H1 (cell line): ENCODE measurements at regions not wholly inside any gene's neighbourhood (a gene's known extent, or its start where the extent isn't known, plus 50 kb on each side); places are given as distances from the start of the nearest gene placed in this dataset.

ENCODE experiments used
- CTCF ChIA-PET: fragments of 300-600 bp; sonication (Branson Sonifier 250); formaldehyde crosslinking; loops from one replicate; lab custom pipeline; 2021; ENCODE audit not compliant: partially characterized antibody; lab: Charles Lee
- POLR2A ChIA-PET: fragments of 300-600 bp; sonication (Branson Sonifier 250); formaldehyde crosslinking; loops from one replicate; lab custom pipeline; 2021; ENCODE audit warnings: inconsistent platforms; ENCODE audit not compliant: partially characterized antibody; lab: Charles Lee
- DNase-seq, 2 experiments: peaks; one replicate each; pipeline versions ENCODE4 v3.0.0 to v3.0.0-alpha.2; 2010 to 2022; ENCODE audit warnings: low spot score in 2 of 2, low read depth in 1 of 2, mixed read lengths in 1 of 2
- FAIRE-seq: peaks from 2 replicates; lab custom pipeline; 2011; peaks lifted over from hg19 to GRCh38; lab: Jason Lieb, UNC
- H2AFZ ChIP-seq: 2 replicates; pipeline ENCODE4 v1.8.1; 2012; ENCODE audit warnings: low read length, inconsistent platforms
- H2AK5ac ChIP-seq: 2 replicates; pipeline ENCODE4 v1.6.1; 2013; ENCODE audit warnings: low read depth, low read length
- H2BK120ac ChIP-seq: replicated peaks from 2 replicates; pipeline ENCODE3; 2013; ENCODE audit warnings: low read depth, low read length, inconsistent platforms
- H2BK12ac ChIP-seq: 2 replicates; pipeline ENCODE4 v1.6.1; 2013; ENCODE audit warnings: low read depth, low read length
- H2BK15ac ChIP-seq: 2 replicates; pipeline ENCODE4 v1.6.1; 2013; ENCODE audit warnings: low read length
- H2BK20ac ChIP-seq: 2 replicates; pipeline ENCODE4 v1.6.1; 2013; ENCODE audit warnings: low read length
- H2BK5ac ChIP-seq: 2 replicates; pipeline ENCODE4 v1.6.1; 2013; ENCODE audit warnings: low read depth, low read length
- H3K14ac ChIP-seq: 2 replicates; pipeline ENCODE4 v1.6.1; 2013; ENCODE audit warnings: inconsistent platforms; ENCODE audit not compliant: insufficient read length
- H3K18ac ChIP-seq: 2 replicates; pipeline ENCODE4 v1.6.1; 2013; ENCODE audit warnings: low read length; ENCODE audit errors: extremely low read depth
- H3K23ac ChIP-seq: 2 replicates; pipeline ENCODE4 v1.6.1; 2013; ENCODE audit warnings: inconsistent platforms; ENCODE audit not compliant: insufficient read length
- H3K23me2 ChIP-seq: 2 replicates; pipeline ENCODE4 v1.6.1; 2013; ENCODE audit warnings: low read depth, low read length
- H3K27ac ChIP-seq: 2 replicates; pipeline ENCODE4 v1.6.1; 2011; ENCODE audit warnings: low read depth, low read length, inconsistent platforms
- H3K27me3 ChIP-seq, 4 experiments: replicated peaks in 1 of 4; 1 replicate in 1 of 4; 2 replicates in 3 of 4; pipeline versions ENCODE4 v1.6.1 to v1.8.1; 2011 to 2013; ENCODE audit warnings: low read length in 3 of 4, mild to moderate bottlenecking in 3 of 4, inconsistent platforms in 2 of 4, mixed read lengths in 2 of 4, moderate library complexity in 1 of 4; ENCODE audit not compliant: control insufficient read depth in 3 of 4, insufficient read depth in 3 of 4; ENCODE audit errors: extremely low read depth in 1 of 4
- H3K36me3 ChIP-seq, 4 experiments: 2 replicates each; pipeline versions ENCODE4 v1.6.1 to v1.8.1; 2011 to 2013; ENCODE audit warnings: mild to moderate bottlenecking in 4 of 4, low read length in 3 of 4, moderate library complexity in 2 of 4, control low read depth in 1 of 4, inconsistent platforms in 1 of 4; ENCODE audit not compliant: insufficient read depth in 4 of 4, control insufficient read depth in 2 of 4
- H3K4ac ChIP-seq: replicated peaks from 2 replicates; pipeline ENCODE3; 2013; ENCODE audit warnings: low read length, low read depth, mixed read lengths, inconsistent platforms; ENCODE audit not compliant: insufficient read length
- H3K4me1 ChIP-seq, 4 experiments: replicated peaks in 1 of 4; 1 replicate in 1 of 4; 2 replicates in 3 of 4; pipeline versions ENCODE4 v1.6.1 to v1.8.1; 2011 to 2013; ENCODE audit warnings: low read length in 3 of 4, inconsistent platforms in 2 of 4, mixed read lengths in 1 of 4; ENCODE audit not compliant: insufficient read depth in 4 of 4, control insufficient read depth in 3 of 4
- H3K4me2 ChIP-seq, 2 experiments: 2 replicates each; pipeline versions ENCODE4 v1.6.1 to v1.8.1; 2011 to 2013; ENCODE audit warnings: low read depth in 2 of 2, low read length in 2 of 2, control low read depth in 1 of 2, inconsistent platforms in 1 of 2, mild to moderate bottlenecking in 1 of 2; ENCODE audit not compliant: insufficient read depth in 1 of 2
- H3K4me3 ChIP-seq, 4 experiments: fragments of 200-600, 300-600 bp in 1 of 4; sonication (generic), shearing (Covaris generic), sonication (Bioruptor Twin) in 1 of 4; 2 replicates each; pipeline versions ENCODE4 v1.5.1 to v1.8.1; 2011 to 2016; ENCODE audit warnings: low read length in 4 of 4, low read depth in 3 of 4, control low read depth in 2 of 4, inconsistent platforms in 2 of 4, mild to moderate bottlenecking in 2 of 4, mixed read lengths in 1 of 4, moderate library complexity in 1 of 4; ENCODE audit not compliant: insufficient read depth in 2 of 4; ENCODE audit errors: extremely low read depth in 1 of 4
- H3K56ac ChIP-seq: replicated peaks from 2 replicates; pipeline ENCODE3; 2013; ENCODE audit warnings: low read depth, mild to moderate bottlenecking, mixed read lengths, low read length, inconsistent platforms; ENCODE audit not compliant: insufficient read length
- H3K79me1 ChIP-seq: 2 replicates; pipeline ENCODE4 v1.6.1; 2013; ENCODE audit warnings: low read depth, low read length, control low read depth
- H3K79me2 ChIP-seq, 2 experiments: 2 replicates each; pipeline versions ENCODE4 v1.6.1 to v1.8.1; 2012 to 2013; ENCODE audit warnings: low read length in 2 of 2, mild to moderate bottlenecking in 2 of 2, inconsistent platforms in 1 of 2; ENCODE audit not compliant: insufficient read depth in 2 of 2, control insufficient read depth in 1 of 2
- H3K9ac ChIP-seq, 4 experiments: replicated peaks in 1 of 4; 1 replicate in 1 of 4; 2 replicates in 3 of 4; pipeline versions ENCODE4 v1.6.1 to v1.8.1; 2011 to 2013; ENCODE audit warnings: low read depth in 3 of 4, low read length in 3 of 4, control low read depth in 2 of 4, mild to moderate bottlenecking in 2 of 4, moderate library complexity in 2 of 4, inconsistent platforms in 1 of 4; ENCODE audit errors: extremely low read depth in 1 of 4
- H3K9me3 ChIP-seq, 2 experiments: 2 replicates each; pipeline versions ENCODE4 v1.6.1 to v1.8.1; 2012 to 2013; ENCODE audit warnings: mild to moderate bottlenecking in 2 of 2, moderate library complexity in 2 of 2, control low read depth in 1 of 2, inconsistent platforms in 1 of 2, low read depth in 1 of 2, low read length in 1 of 2, mixed read lengths in 1 of 2; ENCODE audit not compliant: insufficient read depth in 2 of 2
- H4K20me1 ChIP-seq, 2 experiments: replicated peaks in 1 of 2; 2 replicates each; pipeline versions ENCODE3 to v1.8.1; 2011 to 2013; ENCODE audit warnings: inconsistent platforms in 2 of 2, low read length in 2 of 2, mild to moderate bottlenecking in 1 of 2; ENCODE audit not compliant: insufficient read depth in 2 of 2, control insufficient read depth in 1 of 2
- H4K5ac ChIP-seq: 2 replicates; pipeline ENCODE4 v1.6.1; 2013; ENCODE audit warnings: low read length, low read depth, mixed read lengths, inconsistent platforms; ENCODE audit not compliant: insufficient read length
- H4K8ac ChIP-seq: 2 replicates; pipeline ENCODE4 v1.8.0; 2013; ENCODE audit warnings: mild to moderate bottlenecking, moderate library complexity, low read length, inconsistent platforms; ENCODE audit not compliant: insufficient read depth; ENCODE audit errors: extremely low read depth
- H4K91ac ChIP-seq: replicated peaks from 2 replicates; pipeline ENCODE3; 2013; ENCODE audit warnings: low read length, mixed read lengths, inconsistent platforms; ENCODE audit not compliant: insufficient read length
- ASH2L ChIP-seq: fragments of 200-600, 300-600 bp; sonication (generic); IDR thresholded peaks from one replicate; pipeline ENCODE4 v1.7.1; 2017; ENCODE audit warnings: low read length
- BCL11A ChIP-seq, 2 experiments: IDR thresholded peaks; one replicate each; pipeline ENCODE4 v1.6.1; 2011; ENCODE audit warnings: low read depth in 2 of 2, low read length in 2 of 2, mild to moderate bottlenecking in 2 of 2
- BRCA1 ChIP-seq: IDR thresholded peaks from 2 replicates; pipeline ENCODE4 v1.6.1; 2012; ENCODE audit warnings: low read depth, low read length, improper control_type of control experiment
- CBX8 ChIP-seq: fragments of 300-800, 300-1000 bp; sonication (generic); IDR thresholded peaks from 2 replicates; pipeline ENCODE4 v1.7.1; 2016; ENCODE audit warnings: low read depth, low read length, borderline replicate concordance
- CEBPB ChIP-seq: IDR thresholded peaks from 2 replicates; pipeline ENCODE4 v1.6.1; 2012; ENCODE audit warnings: low read depth, low read length
- CREB1 ChIP-seq: IDR thresholded peaks from 2 replicates; pipeline ENCODE4 v1.6.1; 2012; ENCODE audit warnings: inconsistent platforms
- EP300 ChIP-seq, 2 experiments: IDR thresholded peaks; 1 replicate in 1 of 2; 2 replicates in 1 of 2; pipeline ENCODE4 v1.6.1; 2011 to 2012; ENCODE audit warnings: low read depth in 2 of 2, low read length in 2 of 2, mild to moderate bottlenecking in 2 of 2, borderline replicate concordance in 1 of 2, inconsistent platforms in 1 of 2, moderate library complexity in 1 of 2
- EZH2 ChIP-seq: fragments of 200-600 bp; sonication (generic); IDR thresholded peaks from 2 replicates; pipeline ENCODE4 v1.7.1; 2012; ENCODE audit warnings: low read depth, mild to moderate bottlenecking, moderate library complexity, low read length, inconsistent platforms; ENCODE audit not compliant: severe bottlenecking
- JUND ChIP-seq: IDR thresholded peaks from 2 replicates; pipeline ENCODE4 v1.6.1; 2011; ENCODE audit warnings: mild to moderate bottlenecking, improper control_type of control experiment, low read length
- KDM5A ChIP-seq: fragments of 200-600 bp; IDR thresholded peaks from 2 replicates; pipeline ENCODE4 v1.7.1; 2012; ENCODE audit warnings: mild to moderate bottlenecking, low read length, inconsistent platforms, mixed read lengths
- MAFK ChIP-seq: IDR thresholded peaks from 2 replicates; pipeline ENCODE4 v1.6.1; 2012; ENCODE audit warnings: low read depth, mild to moderate bottlenecking, improper control_type of control experiment, low read length
- NANOG ChIP-seq: IDR thresholded peaks from 2 replicates; pipeline ENCODE4 v1.6.1; 2011; ENCODE audit warnings: low read length, low read depth, mild to moderate bottlenecking, inconsistent platforms; ENCODE audit not compliant: insufficient read depth, poor library complexity, severe bottlenecking
- POLR2AphosphoS5 ChIP-seq: IDR thresholded peaks from 2 replicates; pipeline ENCODE4 v1.6.1; 2011; ENCODE audit warnings: low read depth, low read length
- RNF2 ChIP-seq: fragments of 200-900, 300-1000 bp; sonication (generic); IDR thresholded peaks from 2 replicates; pipeline ENCODE4 v1.7.1; 2016; ENCODE audit warnings: borderline replicate concordance, low read depth, mild to moderate bottlenecking, antibody characterized with exemption, low read length; ENCODE audit not compliant: poor library complexity, severe bottlenecking; ENCODE audit errors: missing control alignments
- SP2 ChIP-seq: IDR thresholded peaks from 2 replicates; pipeline ENCODE4 v1.6.1; 2012; ENCODE audit warnings: mild to moderate bottlenecking, low read length, inconsistent platforms
- YY1 ChIP-seq: IDR thresholded peaks from 2 replicates; pipeline ENCODE4 v1.6.1; 2011; ENCODE audit warnings: low read depth, mild to moderate bottlenecking, low read length
- WGBS, 2 experiments: shearing (Covaris generic) in 1 of 2; methylation state at CpG; one replicate each; pipeline versions ENCODE4 v1.1.6 to v1.1.7; 2013 to 2015; ENCODE audit warnings: low lambda C conversion rate in 2 of 2, mixed read lengths in 2 of 2, inconsistent platforms in 1 of 2, low coverage in 1 of 2, missing lambda C conversion rate in 1 of 2; ENCODE audit not compliant: insufficient replicate concordance in 2 of 2, insufficient coverage in 1 of 2, insufficient read length in 1 of 2; ENCODE audit errors: extremely low coverage in 1 of 2, missing lambda C conversion rate in 1 of 2; 5-methylcytosine and 5-hydroxymethylcytosine counted together

GRCh38 chr1:221437926-221438325 is 304.0 kb downstream of the DUSP10 start:
- Histone ChIP-seq H3K27me3 (no peaks in the 10 kb centered on the region), H2AFZ (no peak overlapping the region), H3K79me1 (no peaks in the 10 kb centered on the region), H3K4me1 (peaks cover 0 to 4% (median 0%) of the 10 kb centered on the region in 4 experiments; a peak in 1 of 7 replicates), H3K23ac (no peak overlapping the region), H3K4me3 (no peak overlapping the region), H3K79me2 (no peaks in the 10 kb centered on the region), H3K18ac (no peak overlapping the region), H3K9ac (no peak overlapping the region), H2BK120ac (no peak overlapping the region), H3K36me3 (no peaks in the 10 kb centered on the region), H3K14ac (no peak overlapping the region), H2AK5ac (no peak overlapping the region), H3K9me3 (no peaks in the 10 kb centered on the region), H4K91ac (no peak overlapping the region), H3K56ac (no peak overlapping the region), H4K20me1 (no peaks in the 10 kb centered on the region), H2BK12ac (no peak overlapping the region), H3K4ac (no peak overlapping the region), H2BK15ac (no peak overlapping the region), H4K5ac (no peak overlapping the region), H3K27ac (no peak overlapping the region), H3K23me2 (no peaks in the 10 kb centered on the region), H3K4me2 (no peak overlapping the region), H2BK20ac (no peak overlapping the region), H4K8ac (no peak overlapping the region), H2BK5ac (no peak overlapping the region)
- ChIA-PET CTCF (interaction anchor here (0.8 to 1.2 kb wide), 2 partner anchors 75 to 174 kb away, joined by 3 to 5 read pairs; no protein-coding TSS in a partner anchor), POLR2A (no interaction called here)
- DNase-seq (no peak), FAIRE-seq (no peak)
- WGBS, 2 experiments = 93% methylated on average over 5 of the region's 5 CpGs; no CpG with 5 or more reads in 1 of the 2 experiments
- no peak for TF ChIP-seq MAFK
- no peak for TF ChIP-seq EP300 (IDR thresholded peaks at IDR 0.05; ENCODE audit: borderline replicate concordance in 1 of 2, low read depth in 2 of 2, low read length in 2 of 2)
- no peak for TF ChIP-seq SP2
- TF ChIP-seq YY1 = no peak
- no peak for TF ChIP-seq JUND
- no peak for TF ChIP-seq CEBPB
- TF ChIP-seq POLR2AphosphoS5 = no peak
- TF ChIP-seq BRCA1 = no peak
- TF ChIP-seq BCL11A (IDR thresholded peaks at IDR 0.05; ENCODE audit: low read depth in 2 of 2, low read length in 2 of 2) = no peak
- TF ChIP-seq ASH2L = no peak
- TF ChIP-seq RNF2 = no peak
- no peak for TF ChIP-seq EZH2
- no peak for TF ChIP-seq NANOG
- TF ChIP-seq CBX8 = no peak
- TF ChIP-seq CREB1 = no peak
- no peak for TF ChIP-seq KDM5A
